Stimulated activated CD8-positive, alpha-beta memory T cell treated with anti-CD3 and anti-CD28 coated beads, Interleukin-7, amount 100 ng/mL, for 1 hour (primary cell): ENCODE measurements at regions not wholly inside any gene's neighbourhood (a gene's known extent, or its start where the extent isn't known, plus 50 kb on each side); places are given as distances from the start of the nearest gene placed in this dataset.

Experiments used
- DNase-seq, 2 donors: peaks; one replicate each; pipeline ENCODE4 v3.0.0-alpha.2; 2020; ENCODE audit warnings: low read depth in 2 of 2

GRCh38 chr5:142378737-142379634, 54.2 kb upstream of the SPRY4 start:
- DNase-seq: no peak

GRCh38 chr5:142375944-142376411, 51.2 kb upstream of the SPRY4 start:
- DNase-seq: no peak
